Osteoblast (primary cell): ENCODE measurements at regions not wholly inside any gene's neighbourhood (a gene's known extent, or its start where the extent isn't known, plus 50 kb on each side); places are given as distances from the start of the nearest gene placed in this dataset.

ENCODE experiments used
- DNase-seq: peaks from one replicate; pipeline ENCODE4 v3.0.0; 2011; ENCODE audit warnings: low spot score, mixed read lengths; ENCODE audit not compliant: insufficient read length; ENCODE audit errors: missing footprints
- H2AFZ ChIP-seq: 2 replicates; pipeline ENCODE4 v1.6.0; 2011; ENCODE audit warnings: mild to moderate bottlenecking, low read length
- H3K27ac ChIP-seq: 2 replicates; pipeline ENCODE4 v1.5.1; 2011; ENCODE audit warnings: mild to moderate bottlenecking, low read depth, low read length, moderate library complexity
- H3K27me3 ChIP-seq: 2 replicates; pipeline ENCODE4 v1.6.0; 2012; ENCODE audit warnings: mild to moderate bottlenecking, control low read depth, inconsistent platforms, low read length, moderate library complexity; ENCODE audit not compliant: insufficient read depth
- H3K36me3 ChIP-seq: 2 replicates; pipeline ENCODE4 v1.5.1; 2011; ENCODE audit warnings: mild to moderate bottlenecking, low read length, control low read depth, moderate library complexity; ENCODE audit not compliant: insufficient read depth
- H3K4me1 ChIP-seq: 2 replicates; pipeline ENCODE4 v1.5.1; 2011; ENCODE audit warnings: mild to moderate bottlenecking, low read length, control low read depth, moderate library complexity; ENCODE audit not compliant: insufficient read depth
- H3K4me2 ChIP-seq: 2 replicates; pipeline ENCODE4 v1.6.0; 2011; ENCODE audit warnings: mild to moderate bottlenecking, low read length; ENCODE audit not compliant: insufficient read depth
- H3K4me3 ChIP-seq: fragments of 200-600 bp; sonication (generic); 3 replicates; pipeline ENCODE4 v1.5.1; 2012; ENCODE audit warnings: mild to moderate bottlenecking, low read length, inconsistent platforms; ENCODE audit not compliant: insufficient read depth
- H3K79me2 ChIP-seq: 2 replicates; pipeline ENCODE4 v1.6.0; 2012; ENCODE audit warnings: mild to moderate bottlenecking, low read length, control low read depth, inconsistent platforms; ENCODE audit not compliant: insufficient read depth
- H3K9me3 ChIP-seq: 2 replicates; pipeline ENCODE4 v1.5.1; 2011; ENCODE audit warnings: low read depth, low read length, control low read depth
- H4K20me1 ChIP-seq: 2 replicates; pipeline ENCODE4 v1.6.0; 2012; ENCODE audit warnings: mild to moderate bottlenecking, low read length, control low read depth; ENCODE audit not compliant: insufficient read depth
- TF ChIP-seq, protein P1 (sequence below): IDR thresholded peaks from 2 replicates; pipeline ENCODE4 v1.5.1; 2011; ENCODE audit warnings: mild to moderate bottlenecking, low read depth, low read length, moderate library complexity; ENCODE audit errors: extremely low read depth

DNA sequence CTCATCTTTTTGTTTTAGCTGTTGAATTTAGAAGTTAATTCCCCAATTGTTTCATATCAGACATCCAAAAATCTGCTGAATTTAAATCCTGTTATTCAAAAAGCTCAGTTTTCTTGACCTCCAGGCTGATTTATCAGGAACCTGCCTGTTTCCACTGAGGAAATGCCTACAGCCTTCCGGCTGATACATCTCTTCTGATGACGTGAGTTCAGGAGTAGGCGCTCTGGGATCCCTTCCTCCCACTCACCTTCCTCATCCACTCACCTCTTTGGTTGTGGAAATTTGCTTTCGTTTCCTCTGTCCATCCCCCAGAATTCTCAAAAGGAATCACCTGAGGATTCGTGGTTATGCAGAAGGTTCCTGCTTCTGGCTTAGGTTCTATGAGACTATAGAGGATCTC, 55.4 kb upstream of the ALDH1A3 start:
- H2AFZ ChIP-seq: no peak overlapping the region
- no peaks in the 10 kb centered on the region for H3K79me2 ChIP-seq
- no peak overlapping the region for H3K27ac ChIP-seq
- no peaks in the 10 kb centered on the region for H3K4me1 ChIP-seq
- H3K4me3 ChIP-seq: no peak overlapping the region
- TF ChIP-seq, protein P1, sequence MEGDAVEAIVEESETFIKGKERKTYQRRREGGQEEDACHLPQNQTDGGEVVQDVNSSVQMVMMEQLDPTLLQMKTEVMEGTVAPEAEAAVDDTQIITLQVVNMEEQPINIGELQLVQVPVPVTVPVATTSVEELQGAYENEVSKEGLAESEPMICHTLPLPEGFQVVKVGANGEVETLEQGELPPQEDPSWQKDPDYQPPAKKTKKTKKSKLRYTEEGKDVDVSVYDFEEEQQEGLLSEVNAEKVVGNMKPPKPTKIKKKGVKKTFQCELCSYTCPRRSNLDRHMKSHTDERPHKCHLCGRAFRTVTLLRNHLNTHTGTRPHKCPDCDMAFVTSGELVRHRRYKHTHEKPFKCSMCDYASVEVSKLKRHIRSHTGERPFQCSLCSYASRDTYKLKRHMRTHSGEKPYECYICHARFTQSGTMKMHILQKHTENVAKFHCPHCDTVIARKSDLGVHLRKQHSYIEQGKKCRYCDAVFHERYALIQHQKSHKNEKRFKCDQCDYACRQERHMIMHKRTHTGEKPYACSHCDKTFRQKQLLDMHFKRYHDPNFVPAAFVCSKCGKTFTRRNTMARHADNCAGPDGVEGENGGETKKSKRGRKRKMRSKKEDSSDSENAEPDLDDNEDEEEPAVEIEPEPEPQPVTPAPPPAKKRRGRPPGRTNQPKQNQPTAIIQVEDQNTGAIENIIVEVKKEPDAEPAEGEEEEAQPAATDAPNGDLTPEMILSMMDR: no peak
- H3K9me3 ChIP-seq: no peaks in the 10 kb centered on the region
- H3K36me3 ChIP-seq: no peaks in the 10 kb centered on the region
- H3K4me2 ChIP-seq: no peak overlapping the region
- H3K27me3 ChIP-seq: no peaks in the 10 kb centered on the region
- no peak for DNase-seq
- no peaks in the 10 kb centered on the region for H4K20me1 ChIP-seq

DNA sequence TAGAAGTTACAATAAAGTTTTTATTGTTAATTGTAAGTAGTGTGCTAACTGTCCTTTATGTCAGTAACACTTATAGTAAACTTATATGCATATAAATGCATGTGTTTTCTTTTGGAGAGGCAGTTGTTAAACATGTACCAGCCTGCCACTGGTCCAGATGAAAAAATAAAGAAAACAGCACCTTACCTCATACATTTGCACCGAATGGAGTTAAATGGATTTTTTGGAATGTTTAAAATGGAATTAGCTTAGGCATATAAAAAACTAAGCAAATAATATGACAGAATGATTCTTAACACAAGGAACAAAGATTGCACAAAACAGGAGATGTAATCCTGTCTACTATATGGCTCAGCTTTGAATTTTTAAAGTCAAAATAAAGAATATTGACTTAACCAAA, 50.2 kb upstream of the ALDH1A3 start:
- no peaks in the 10 kb centered on the region for H4K20me1 ChIP-seq
- no peak for DNase-seq
- no peaks in the 10 kb centered on the region for H3K9me3 ChIP-seq
- no peak overlapping the region for H3K27ac ChIP-seq
- no peaks in the 10 kb centered on the region for H3K27me3 ChIP-seq
- H3K4me1 ChIP-seq: no peaks in the 10 kb centered on the region
- no peaks in the 10 kb centered on the region for H3K36me3 ChIP-seq
- no peak overlapping the region for H3K4me2 ChIP-seq
- H2AFZ ChIP-seq: no peak overlapping the region
- no peaks in the 10 kb centered on the region for H3K79me2 ChIP-seq
- H3K4me3 ChIP-seq: no peak overlapping the region
- TF ChIP-seq, protein P1: no peak
